ENCODE measurements at regions not wholly inside any gene's neighbourhood (a gene's known extent, or its start where the extent isn't known, plus 50 kb on each side); places are given as distances from the start of the nearest gene placed in this dataset.
"Not testable (repeated sequence)": the region's sequence is repeated elsewhere in the genome, so short reads cannot be mapped to it uniquely, and the experiment has no call there.

- no peak for DNase-seq
Measured at GRCh38 chr16:86220561-86220960, 289.8 kb upstream of the FOXF1 start.

- DNase-seq, result no peak
Measured at GRCh38 chr16:86221085-86221484, 289.2 kb upstream of the FOXF1 start.

GRCh38 chr16:86222547-86222946 is 287.8 kb upstream of the FOXF1 start:
- no peak for DNase-seq

- DNase-seq, result no peak
Measured at GRCh38 chr16:86222965-86223551, 287.3 kb upstream of the FOXF1 start.

- no peak for DNase-seq
Measured at GRCh38 chr16:86224126-86224525, 286.2 kb upstream of the FOXF1 start.

- no peak for DNase-seq
Measured at GRCh38 chr16:86224629-86225028, 285.7 kb upstream of the FOXF1 start.

GRCh38 chr16:86225905-86226371 is 284.4 kb upstream of the FOXF1 start:
- no peak for DNase-seq

- no peak for DNase-seq
Measured at GRCh38 chr16:86227041-86227440, 283.3 kb upstream of the FOXF1 start.

GRCh38 chr16:86227801-86228200 is 282.5 kb upstream of the FOXF1 start:
- DNase-seq, result no peak

- DNase-seq, result no peak
Measured at GRCh38 chr16:86228713-86229112, 281.6 kb upstream of the FOXF1 start.

- DNase-seq, result no peak
Measured at GRCh38 chr16:86229283-86229682, 281.0 kb upstream of the FOXF1 start.

GRCh38 chr16:86229866-86230656 is 280.3 kb upstream of the FOXF1 start:
- no peak for DNase-seq

GRCh38 chr16:86231321-86231995 is 278.9 kb upstream of the FOXF1 start:
- DNase-seq, result no peak

- no peak for DNase-seq
Measured at GRCh38 chr16:86231996-86232350, 278.4 kb upstream of the FOXF1 start.

GRCh38 chr16:86232496-86232895 is 277.8 kb upstream of the FOXF1 start:
- DNase-seq, result no peak

- DNase-seq, result not testable (repeated sequence)
Measured at GRCh38 chr16:86233506-86233905, 276.8 kb upstream of the FOXF1 start.

GRCh38 chr16:86239381-86239780 is 270.9 kb upstream of the FOXF1 start:
- no peak for DNase-seq

- no peak for DNase-seq
Measured at GRCh38 chr16:86240716-86241363, 269.5 kb upstream of the FOXF1 start.

- no peak for DNase-seq
Measured at GRCh38 chr16:86241681-86242080, 268.6 kb upstream of the FOXF1 start.

GRCh38 chr16:86242244-86243122 is 267.8 kb upstream of the FOXF1 start:
- DNase-seq, result no peak

- DNase-seq, result no peak
Measured at GRCh38 chr16:86243123-86243473, 267.2 kb upstream of the FOXF1 start.

- no peak for DNase-seq
Measured at GRCh38 chr16:86243571-86244154, 266.7 kb upstream of the FOXF1 start.

Data from stimulated activated CD4-positive, alpha-beta T cell treated with anti-CD3 and anti-CD28 coated beads, Interleukin-1b, Interleukin-23, amount 100 ng/mL, for 48 hours (primary cell).